OCI-LY1 (cell line): ENCODE measurements at regions not wholly inside any gene's neighbourhood (a gene's known extent, or its start where the extent isn't known, plus 50 kb on each side); places are given as distances from the start of the nearest gene placed in this dataset.

ENCODE experiments used
- H2AFZ ChIP-seq: fragments of 200-600 bp; sonication (generic), shearing (Covaris generic); 2 replicates; pipeline ENCODE4 v1.6.0; 2014; ENCODE audit warnings: antibody characterized with exemption, mild to moderate bottlenecking, low read length
- H3F3A ChIP-seq: fragments of 200-600 bp; sonication (generic), shearing (Covaris generic); 2 replicates; pipeline ENCODE4 v1.6.0; 2014; ENCODE audit warnings: mild to moderate bottlenecking, antibody characterized with exemption, low read length, moderate library complexity; ENCODE audit not compliant: insufficient read depth
- H3K27ac ChIP-seq: fragments of 200-600 bp; sonication (generic); 2 replicates; pipeline ENCODE4 v1.5.1; 2014; ENCODE audit warnings: low read length, mixed run types, mild to moderate bottlenecking, low read depth; ENCODE audit not compliant: poor library complexity, severe bottlenecking
- H3K27me3 ChIP-seq: fragments of 200-600 bp; sonication (generic); 2 replicates; pipeline ENCODE4 v1.6.0; 2014; ENCODE audit warnings: antibody characterized with exemption, mild to moderate bottlenecking, low read length, moderate library complexity; ENCODE audit not compliant: insufficient read depth
- H3K36me3 ChIP-seq: fragments of 200-600 bp; sonication (generic); 2 replicates; pipeline ENCODE4 v1.6.1; 2014; ENCODE audit warnings: mild to moderate bottlenecking, antibody characterized with exemption, low read length, moderate library complexity, mixed read lengths; ENCODE audit not compliant: insufficient read depth
- H3K4me1 ChIP-seq: fragments of 200-600 bp; sonication (generic); 2 replicates; pipeline ENCODE4 v1.5.1; 2014; ENCODE audit warnings: mild to moderate bottlenecking, low read length, moderate library complexity; ENCODE audit not compliant: insufficient read depth, severe bottlenecking
- H3K4me2 ChIP-seq: fragments of 200-600 bp; sonication (generic), shearing (Covaris generic); 2 replicates; pipeline ENCODE4 v1.6.1; 2014; ENCODE audit warnings: low read length
- H3K4me3 ChIP-seq: fragments of 200-600 bp; sonication (generic); 2 replicates; pipeline ENCODE4 v1.5.1; 2014; ENCODE audit warnings: low read length, low read depth, mild to moderate bottlenecking, mixed read lengths; ENCODE audit not compliant: poor library complexity, severe bottlenecking
- H3K79me2 ChIP-seq: fragments of 200-600 bp; shearing (Covaris generic); 2 replicates; pipeline ENCODE4 v1.6.1; 2016; ENCODE audit warnings: mixed run types, low read length, mixed read lengths; ENCODE audit not compliant: insufficient read depth
- H3K9ac ChIP-seq: fragments of 200-600 bp; sonication (generic), shearing (Covaris generic); 2 replicates; pipeline ENCODE4 v1.6.1; 2014; ENCODE audit warnings: mild to moderate bottlenecking, low read length, mixed read lengths
- H3K9me2 ChIP-seq: fragments of 200-600 bp; sonication (generic), shearing (Covaris generic); 2 replicates; pipeline ENCODE4 v1.6.1; 2014; ENCODE audit warnings: low read depth, mild to moderate bottlenecking, low read length, mixed read lengths
- H3K9me3 ChIP-seq: fragments of 200-600 bp; shearing (Covaris generic); 2 replicates; pipeline ENCODE4 v1.6.1; 2014; ENCODE audit warnings: low read length, mixed read lengths
- H4K20me1 ChIP-seq: fragments of 200-600 bp; sonication (generic), shearing (Covaris generic); 2 replicates; pipeline ENCODE4 v1.6.0; 2016; ENCODE audit warnings: mild to moderate bottlenecking, low read length; ENCODE audit not compliant: insufficient read depth
- CTCF ChIP-seq: fragments of 200-600 bp; sonication (generic), shearing (Covaris generic); IDR thresholded peaks from 2 replicates; pipeline ENCODE4 v1.5.1; 2017; ENCODE audit warnings: mild to moderate bottlenecking, antibody characterized with exemption, low read length, moderate library complexity, mixed read lengths
- EZH2 ChIP-seq: fragments of 200-600 bp; sonication (generic), shearing (Covaris generic); IDR thresholded peaks from 2 replicates; pipeline ENCODE4 v1.8.0; 2017; ENCODE audit warnings: borderline replicate concordance, mixed run types, mild to moderate bottlenecking, antibody characterized with exemption, low read length, moderate library complexity, mixed read lengths

GRCh38 chr1:89466307-89466930 is 58.2 kb upstream of the LRRC8B start:
- H3K27ac ChIP-seq: no peak overlapping the region
- no peaks in the 10 kb centered on the region for H3K9me3 ChIP-seq
- H3K4me3 ChIP-seq: no peak overlapping the region
- no peaks in the 10 kb centered on the region for H4K20me1 ChIP-seq
- TF ChIP-seq EZH2 (no peak), CTCF (no peak)
- H3K4me1 ChIP-seq: no peaks in the 10 kb centered on the region
- H3K36me3 ChIP-seq: no peaks in the 10 kb centered on the region
- no peaks in the 10 kb centered on the region for H3F3A ChIP-seq
- H3K9me2 ChIP-seq: no peaks in the 10 kb centered on the region
- H2AFZ ChIP-seq: no peak overlapping the region
- H3K27me3 ChIP-seq: no peaks in the 10 kb centered on the region
- H3K9ac ChIP-seq: no peak overlapping the region
- H3K4me2 ChIP-seq: no peak overlapping the region
- no peaks in the 10 kb centered on the region for H3K79me2 ChIP-seq

- Histone ChIP-seq H3F3A (no peaks in the 10 kb centered on the region), H3K9ac (no peak overlapping the region), H3K27me3 (no peaks in the 10 kb centered on the region), H3K4me3 (no peak overlapping the region), H3K36me3 (no peaks in the 10 kb centered on the region), H4K20me1 (no peaks in the 10 kb centered on the region), H3K27ac (no peak overlapping the region), H3K9me3 (no peaks in the 10 kb centered on the region), H3K79me2 (no peaks in the 10 kb centered on the region), H3K4me1 (no peaks in the 10 kb centered on the region), H3K4me2 (no peak overlapping the region), H3K9me2 (no peaks in the 10 kb centered on the region), H2AFZ (no peak overlapping the region)
- TF ChIP-seq CTCF: no peak
- no peak for TF ChIP-seq EZH2
Observed at GRCh38 chr1:89472253-89472652, 52.4 kb upstream of the LRRC8B start.

GRCh38 chr1:89472886-89473417 is 51.7 kb upstream of the LRRC8B start:
- H3K9me2 ChIP-seq: no peaks in the 10 kb centered on the region
- no peak overlapping the region for H3K4me2 ChIP-seq
- H3K9ac ChIP-seq: no peak overlapping the region
- no peaks in the 10 kb centered on the region for H3K4me1 ChIP-seq
- no peaks in the 10 kb centered on the region for H3K27me3 ChIP-seq
- H2AFZ ChIP-seq: no peak overlapping the region
- no peaks in the 10 kb centered on the region for H3K36me3 ChIP-seq
- no peaks in the 10 kb centered on the region for H3K9me3 ChIP-seq
- no peak overlapping the region for H3K4me3 ChIP-seq
- no peaks in the 10 kb centered on the region for H3F3A ChIP-seq
- H3K27ac ChIP-seq: no peak overlapping the region
- no peaks in the 10 kb centered on the region for H4K20me1 ChIP-seq
- no peak for TF ChIP-seq EZH2
- TF ChIP-seq CTCF: no peak
- no peaks in the 10 kb centered on the region for H3K79me2 ChIP-seq
